NCI-H460 (cell line): ENCODE measurements at regions not wholly inside any gene's neighbourhood (a gene's known extent, or its start where the extent isn't known, plus 50 kb on each side); places are given as distances from the start of the nearest gene placed in this dataset.
"Not testable (repeated sequence)": the region's sequence is repeated elsewhere in the genome, so short reads cannot be mapped to it uniquely, and the experiment has no call there.

Source experiments
- DNase-seq: peaks from one replicate; pipeline ENCODE4 v3.0.0-alpha.2; 2016; ENCODE audit warnings: low read depth; ENCODE audit errors: extremely low read depth
- small RNA-seq, 2 experiments: library from RNA; depleted of rRNA; stranded (forward); fragments of <200 nt; gene quantifications; one replicate each; pipeline ENCODE3, GENCODE V24; 2014

DNA sequence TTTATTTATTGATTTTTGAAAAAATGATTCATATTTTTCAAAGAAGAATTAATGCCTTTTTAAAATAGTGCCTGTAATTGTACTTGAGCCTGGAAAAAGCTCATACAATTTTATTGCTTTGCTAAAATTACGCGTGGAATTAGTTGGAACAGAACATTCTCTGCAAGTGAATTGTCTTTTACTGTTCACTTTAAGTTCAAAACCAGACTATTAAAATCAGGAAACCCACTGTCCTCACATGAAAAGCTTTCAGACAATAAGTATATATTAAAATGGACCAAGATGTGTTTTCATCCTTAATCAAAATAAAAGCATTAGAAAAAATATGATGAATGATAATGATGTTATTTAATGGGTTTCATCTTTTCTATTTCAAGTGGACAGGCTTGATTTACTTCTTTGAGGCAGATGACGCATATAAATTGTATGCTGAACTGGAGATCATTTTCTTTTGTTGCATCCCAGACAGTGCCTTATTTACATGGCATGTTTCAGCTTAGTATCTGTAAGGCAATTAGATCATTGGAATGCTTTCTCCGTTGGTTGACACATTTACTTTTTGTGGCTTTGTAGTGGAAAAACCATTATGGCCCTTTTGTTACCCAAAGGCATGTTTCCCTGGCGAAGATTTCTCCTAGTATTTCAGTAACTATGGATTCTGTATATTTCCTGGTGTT lies 299.0 kb upstream of the MAGEC2 start:
- no peak for DNase-seq

DNA sequence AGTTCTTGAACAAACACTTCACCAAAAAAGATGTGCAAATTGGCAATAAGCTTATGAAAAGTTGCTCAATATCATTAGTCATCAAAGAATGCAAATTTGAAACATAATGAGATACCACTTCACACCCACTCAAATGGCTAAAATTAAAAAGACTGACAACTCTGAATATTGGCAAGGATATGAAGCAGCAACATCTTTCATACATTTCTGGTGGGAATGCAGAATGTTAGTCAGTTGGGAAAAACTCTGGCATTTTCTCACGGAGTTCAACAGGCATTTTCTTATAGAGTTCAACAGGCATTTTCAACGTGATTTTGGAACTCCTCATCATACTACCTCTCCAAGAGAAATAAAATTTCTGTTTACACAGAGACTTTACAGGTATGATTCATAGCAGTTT lies 297.4 kb upstream of the MAGEC2 start:
- no peak for DNase-seq

- no peak for DNase-seq
These were observed 294.9 kb upstream of the MAGEC2 start for GRCh38 chrX:142499992-142500391.

DNA sequence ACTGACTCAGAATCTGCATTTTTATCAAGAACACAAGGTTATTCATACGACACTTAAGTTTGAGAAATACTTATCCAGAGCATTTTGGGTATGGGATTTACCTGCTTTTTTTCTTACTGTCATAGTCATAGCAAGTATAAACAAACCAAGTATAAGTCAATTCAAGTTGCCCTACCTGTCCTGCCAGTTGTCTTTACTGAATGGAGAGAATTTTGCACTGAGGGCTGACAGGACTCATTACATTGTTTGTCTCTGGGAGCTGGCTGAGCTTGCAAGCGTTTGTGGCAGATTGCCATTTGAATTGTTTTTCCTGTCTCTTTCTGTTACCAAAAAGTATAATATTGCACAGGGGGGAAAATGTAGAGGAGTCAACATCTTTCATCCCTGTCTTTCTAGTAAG lies 278.9 kb upstream of the MAGEC2 start:
- no peak for DNase-seq

DNA sequence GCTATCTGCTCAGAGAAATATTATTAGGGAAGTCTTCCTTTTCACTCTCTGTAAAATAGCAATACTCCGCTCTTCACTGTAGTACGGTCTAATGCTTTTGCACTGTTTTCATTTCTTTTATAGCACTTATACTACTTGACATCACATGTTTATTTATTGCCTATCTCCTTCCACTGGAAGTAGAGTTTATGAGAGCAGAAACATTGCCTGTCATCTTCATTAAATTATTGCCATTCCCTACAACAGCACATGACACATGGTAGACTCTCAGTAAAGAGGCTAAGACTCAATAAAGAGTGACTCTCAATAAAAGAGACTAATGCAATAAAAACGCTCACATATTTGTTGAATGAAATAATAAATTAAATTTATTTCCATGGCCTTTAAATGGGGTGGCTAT lies 241.3 kb upstream of the MAGEC2 start:
- no peak for DNase-seq

DNA sequence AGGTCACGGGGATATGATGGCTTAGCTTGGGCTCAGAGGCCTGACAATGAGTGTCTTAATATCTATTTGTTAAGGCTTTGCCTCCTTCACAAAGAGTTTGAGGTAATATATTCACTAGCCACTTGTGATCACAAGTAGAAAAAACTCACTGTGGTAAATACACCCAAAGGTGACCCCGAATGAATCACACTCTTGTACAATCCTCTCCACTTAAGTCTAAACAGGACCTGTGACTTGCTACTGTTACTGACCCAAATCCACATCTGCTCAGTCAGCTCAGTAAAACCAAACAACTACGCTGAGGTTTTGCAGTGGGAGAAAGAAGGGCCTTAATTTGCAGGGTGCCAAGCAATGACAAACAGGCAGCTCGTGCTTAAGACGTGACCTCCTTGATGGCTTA lies 223.8 kb upstream of the MAGEC2 start:
- no peak for DNase-seq

- DNase-seq, result not testable (repeated sequence)
These were observed 185.9 kb upstream of the MAGEC2 start for GRCh38 chrX:142390998-142391397.

DNA sequence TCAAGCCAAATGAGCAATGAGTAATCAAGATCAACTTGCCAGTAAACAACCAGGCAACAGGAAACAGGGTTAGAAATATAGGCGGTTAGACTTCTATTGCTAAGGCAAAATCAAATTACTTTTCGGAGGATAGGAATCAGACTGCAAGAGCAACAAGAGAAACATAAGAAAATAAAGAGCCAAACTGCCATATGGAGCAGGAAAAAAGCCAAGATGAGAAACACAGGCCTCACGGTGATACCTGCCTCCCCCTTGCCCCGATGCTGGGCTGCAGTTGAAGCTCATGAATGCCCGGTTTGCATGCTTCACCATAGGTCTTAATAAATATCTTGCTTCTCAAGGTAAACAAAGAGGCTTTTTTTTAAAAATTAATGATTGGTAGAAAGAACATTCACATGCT lies 158.4 kb upstream of the MAGEC2 start:
- DNase-seq, result no peak

- no peak for DNase-seq
These were observed 154.2 kb upstream of the MAGEC2 start for GRCh38 chrX:142359331-142359730.

DNA sequence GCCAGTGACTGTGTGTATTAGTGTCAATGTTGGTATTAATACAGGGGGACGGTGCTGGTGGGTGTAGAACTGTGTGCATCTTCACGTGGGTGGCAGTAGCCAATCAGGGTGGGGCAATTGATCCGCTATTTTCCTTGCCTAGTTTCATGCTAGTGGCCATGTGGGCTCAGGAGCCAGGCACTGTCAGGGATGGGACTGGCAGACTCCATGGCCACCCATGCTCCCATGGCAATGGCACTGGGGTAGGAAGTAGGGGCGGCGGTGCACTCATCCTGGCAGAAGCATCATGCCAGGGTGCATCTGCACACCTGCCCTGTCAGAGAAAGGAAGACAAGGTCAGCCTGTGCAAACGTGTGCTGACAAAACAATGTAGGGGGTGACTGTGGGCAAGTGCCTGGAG lies 122.1 kb upstream of the MAGEC2 start:
- DNase-seq, result no peak

DNA sequence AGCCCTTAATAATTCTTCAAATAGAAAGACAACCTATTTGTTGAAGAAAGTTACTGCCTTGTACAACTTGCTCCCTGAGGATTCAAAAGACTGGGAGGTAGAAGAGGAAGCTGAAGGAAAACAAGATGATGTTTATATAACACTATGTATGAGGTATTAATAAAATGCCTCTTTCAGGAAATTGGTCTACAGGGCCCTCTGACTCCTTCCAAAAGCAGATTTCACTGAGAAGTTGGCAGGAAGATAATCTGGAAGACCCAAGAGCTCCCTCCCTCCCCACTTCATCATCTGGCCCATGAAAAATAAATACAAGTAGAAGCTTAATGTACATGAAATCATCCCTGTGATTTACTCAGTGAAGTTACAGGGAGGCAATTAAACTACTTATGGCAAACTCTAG lies 107.5 kb upstream of the MAGEC2 start:
- DNase-seq, result no peak

GRCh38 chrX:142299406-142299805 lies 94.3 kb upstream of the MAGEC2 start:
- DNase-seq, result no peak

DNA sequence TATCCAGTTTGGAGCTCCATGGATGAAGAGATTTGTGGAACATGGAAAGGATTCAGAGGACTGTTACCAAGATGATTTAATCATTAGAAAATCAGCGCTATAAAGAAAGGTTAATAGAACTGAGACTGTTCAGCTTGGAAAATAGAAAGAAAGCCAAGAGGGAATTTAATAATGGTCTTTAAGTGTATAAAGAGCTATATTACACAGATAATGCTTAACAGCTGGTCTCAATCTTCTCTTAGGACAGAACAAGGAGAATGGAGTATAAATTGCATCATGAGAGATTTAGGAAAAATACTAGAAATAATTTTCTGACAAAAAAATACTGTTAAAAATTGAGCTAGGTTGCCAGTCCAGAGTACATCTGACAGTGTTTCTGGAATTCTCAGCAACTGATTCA lies 91.3 kb upstream of the MAGEC2 start:
- no peak for DNase-seq

- no peak for DNase-seq
These were observed 90.1 kb upstream of the MAGEC2 start for GRCh38 chrX:142295190-142295589.

- not testable (repeated sequence) for DNase-seq
These were observed 65.1 kb upstream of the MAGEC2 start for GRCh38 chrX:142270166-142270565.

- DNase-seq, result no peak
These were observed 61.3 kb upstream of the MAGEC2 start for GRCh38 chrX:142266417-142266816.

- DNase-seq, result not testable (repeated sequence)
These were observed 60.5 kb upstream of the MAGEC2 start for GRCh38 chrX:142265549-142265948.

DNA sequence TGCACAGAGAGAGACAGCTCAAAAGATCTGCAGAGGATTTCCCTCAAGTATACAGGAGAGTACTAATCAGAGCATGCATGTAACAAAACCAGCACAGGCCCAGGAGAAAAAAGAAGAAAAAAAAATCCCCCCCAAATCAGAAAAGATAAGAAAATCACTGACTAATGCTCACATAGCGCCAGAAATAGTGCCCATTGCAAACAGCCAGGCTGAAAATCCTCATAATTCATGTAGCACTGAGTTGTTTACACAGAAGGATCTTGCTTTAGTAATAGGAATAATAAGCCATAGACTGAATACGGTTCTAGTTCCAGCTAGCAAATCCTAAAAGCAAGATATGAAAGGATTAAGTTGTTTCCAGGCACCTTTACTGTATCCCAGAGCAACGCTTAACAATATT lies 51.8 kb upstream of the MAGEC2 start:
- no peak for DNase-seq

Small RNA genes in the stretch of these regions (small RNA-seq; reads per million reads assigned to genes)
- gene RNA5SP516, result 0 reads per million in 2 experiments
